ENCODE measurements at regions not wholly inside any gene's neighbourhood (a gene's known extent, or its start where the extent isn't known, plus 50 kb on each side); places are given as distances from the start of the nearest gene placed in this dataset.

- H3K4me3 Mint-ChIP-seq (ENCODE audit: low read depth) = no peak overlapping the region
- no peaks in the 10 kb centered on the region for H3K4me1 Mint-ChIP-seq (ENCODE audit: low read depth)
- TF ChIP-seq CTCF (IDR thresholded peaks at IDR 0.05; ENCODE audit: unreplicated experiment) = no peak
- no peaks in the 10 kb centered on the region for H3K9me3 Mint-ChIP-seq (ENCODE audit: low read depth)
- H3K27ac Mint-ChIP-seq = no peak overlapping the region
- no peak for DNase-seq (ENCODE audit: low spot score, unreplicated experiment)
- no peaks in the 10 kb centered on the region for H3K36me3 Mint-ChIP-seq (ENCODE audit: insufficient read depth)
- peaks cover 13% of the 10 kb centered on the region for H3K27me3 Mint-ChIP-seq
These were observed 103.5 kb upstream of the COL5A1 start for GRCh38 chr9:134537951-134538641.

GRCh38 chr9:134538856-134539566 lies 102.6 kb upstream of the COL5A1 start:
- no peak overlapping the region for H3K4me3 Mint-ChIP-seq (ENCODE audit: low read depth)
- H3K27me3 Mint-ChIP-seq = peaks cover 16% of the 10 kb centered on the region
- H3K36me3 Mint-ChIP-seq (ENCODE audit: insufficient read depth) = no peaks in the 10 kb centered on the region
- no peaks in the 10 kb centered on the region for H3K9me3 Mint-ChIP-seq (ENCODE audit: low read depth)
- H3K4me1 Mint-ChIP-seq (ENCODE audit: low read depth) = no peaks in the 10 kb centered on the region
- TF ChIP-seq CTCF (IDR thresholded peaks at IDR 0.05; ENCODE audit: unreplicated experiment) = no peak
- no peak overlapping the region for H3K27ac Mint-ChIP-seq
- DNase-seq (ENCODE audit: low spot score, unreplicated experiment) = no peak

GRCh38 chr9:134539586-134540194 lies 101.9 kb upstream of the COL5A1 start:
- H3K36me3 Mint-ChIP-seq (ENCODE audit: insufficient read depth) = no peaks in the 10 kb centered on the region
- no peak overlapping the region for H3K27ac Mint-ChIP-seq
- no peak for DNase-seq (ENCODE audit: low spot score, unreplicated experiment)
- no peak for TF ChIP-seq CTCF (IDR thresholded peaks at IDR 0.05; ENCODE audit: unreplicated experiment)
- H3K27me3 Mint-ChIP-seq = peaks cover 15% of the 10 kb centered on the region
- H3K4me1 Mint-ChIP-seq (ENCODE audit: low read depth) = peaks cover 4% of the 10 kb centered on the region
- H3K9me3 Mint-ChIP-seq (ENCODE audit: low read depth) = no peaks in the 10 kb centered on the region
- no peak overlapping the region for H3K4me3 Mint-ChIP-seq (ENCODE audit: low read depth)

- Mint-ChIP-seq H3K27ac (no peak overlapping the region), H3K27me3 (peaks cover 18% of the 10 kb centered on the region)
These were observed 101.1 kb upstream of the COL5A1 start for GRCh38 chr9:134540276-134541096.

More at GRCh38 chr9:134540276-134541096, 101.1 kb upstream of the COL5A1 start:
- no peaks in the 10 kb centered on the region for H3K36me3 Mint-ChIP-seq (ENCODE audit: insufficient read depth)
- H3K4me3 Mint-ChIP-seq (ENCODE audit: low read depth) = no peak overlapping the region
- DNase-seq (ENCODE audit: low spot score, unreplicated experiment) = no peak
- no peak for TF ChIP-seq CTCF (IDR thresholded peaks at IDR 0.05; ENCODE audit: unreplicated experiment)
- no peaks in the 10 kb centered on the region for H3K9me3 Mint-ChIP-seq (ENCODE audit: low read depth)
- H3K4me1 Mint-ChIP-seq (ENCODE audit: low read depth) = peaks cover 4% of the 10 kb centered on the region
